ENCODE measurements at regions not wholly inside any gene's neighbourhood (a gene's known extent, or its start where the extent isn't known, plus 50 kb on each side); places are given as distances from the start of the nearest gene placed in this dataset.

GRCh38 chr2:19205983-19206533 lies 152.4 kb downstream of the OSR1 start (continued):
- TF ChIP-seq IKZF5 (CRISPR knock-in tag; IDR thresholded peaks at IDR 0.05) (no peak), ZNF777 (CRISPR knock-in tag; IDR thresholded peaks at IDR 0.05) (no peak), SMAD1 (CRISPR knock-in tag; IDR thresholded peaks at IDR 0.05; ENCODE audit: borderline replicate concordance, low read depth) (no peak), JUND (CRISPR knock-in tag; IDR thresholded peaks at IDR 0.05) (no peak)

GRCh38 chr2:19203866-19204265 lies 154.6 kb downstream of the OSR1 start:
- POLR2A ChIA-PET, result no interaction called here
- Histone ChIP-seq H3K9me3 (ENCODE audit: low read length) (no peaks in the 10 kb centered on the region), H3K27ac (ENCODE audit: extremely low read length, insufficient read depth, low read length) (no peak overlapping the region), H3K79me2 (ENCODE audit: insufficient read depth, low read length) (no peaks in the 10 kb centered on the region), H3K36me3 (replicated peaks in 1 of 2; ENCODE audit: control insufficient read depth in 1 of 2, insufficient read depth in 2 of 2, low read length in 2 of 2) (no peaks in the 10 kb centered on the region), H3K4me1 (ENCODE audit: insufficient read depth, low read length) (no peaks in the 10 kb centered on the region), H4K20me1 (ENCODE audit: insufficient read depth, low read length) (no peaks in the 10 kb centered on the region), H3K4me2 (ENCODE audit: low read depth, low read length) (no peak overlapping the region), H3K9ac (ENCODE audit: insufficient read depth, low read depth, low read length) (no peak overlapping the region), H2AFZ (ENCODE audit: low read length) (no peak overlapping the region), H3K27me3 (ENCODE audit: control insufficient read depth in 1 of 2, insufficient read depth in 2 of 2, low read length in 2 of 2) (no peaks in the 10 kb centered on the region), H3K4me3 (replicated peaks in 1 of 3; ENCODE audit: insufficient read depth in 1 of 3, low read depth in 2 of 3, low read length in 3 of 3) (no peak overlapping the region)
- FAIRE-seq, result no peak
- 67% methylated on average over 5 of the region's 5 CpGs for WGBS (ENCODE audit: low lambda C conversion rate)
- intact Hi-C loops (cut with micrococcal nuclease; ENCODE audit: unreplicated experiment) (no loop called here), in situ Hi-C loops (cut with HindIII; ENCODE audit: extremely low pct_ligation_motif_present, low pct_unique_long_range_greater_than_20kb) (no loop called here)
- CTCF ChIA-PET (ENCODE audit: low intra/inter-chr PET ratio, low total read pairs), result no interaction called here
- BruUV-seq (replicated peaks), result no TSS peak
- ATAC-seq, result no peak
- no peak for DNase-seq (ENCODE audit: low spot score)
- no peak for TF ChIP-seq ZNF879 (CRISPR knock-in tag; IDR thresholded peaks at IDR 0.05)
- TF ChIP-seq DR1 (CRISPR knock-in tag; IDR thresholded peaks at IDR 0.05), result no peak
- no peak for TF ChIP-seq SRSF4 (IDR thresholded peaks at IDR 0.05; ENCODE audit: low read depth, low read length, poor library complexity, severe bottlenecking)
- no peak for TF ChIP-seq DMTF1 (CRISPR knock-in tag; IDR thresholded peaks at IDR 0.05)
- TF ChIP-seq ZNF12 (CRISPR knock-in tag; IDR thresholded peaks at IDR 0.05), result no peak
- no peak for TF ChIP-seq FOXJ3 (CRISPR knock-in tag; IDR thresholded peaks at IDR 0.05; ENCODE audit: borderline replicate concordance)
- TF ChIP-seq TEF (CRISPR knock-in tag; IDR thresholded peaks at IDR 0.05), result no peak
- no peak for TF ChIP-seq HNRNPH1 (optimal IDR thresholded peaks at IDR 0.05; ENCODE audit: low read depth, low read length)
- TF ChIP-seq ZNF512B (CRISPR knock-in tag; IDR thresholded peaks at IDR 0.05; ENCODE audit: borderline replicate concordance), result no peak
- no peak for TF ChIP-seq ELF1 (CRISPR knock-in tag; IDR thresholded peaks at IDR 0.05)
- no peak for TF ChIP-seq CERS6 (CRISPR knock-in tag; IDR thresholded peaks at IDR 0.05)
- TF ChIP-seq KDM5A (IDR thresholded peaks at IDR 0.05; ENCODE audit: borderline replicate concordance, low read length), result no peak
